K562 (cell line): ENCODE measurements at regions not wholly inside any gene's neighbourhood (a gene's known extent, or its start where the extent isn't known, plus 50 kb on each side); places are given as distances from the start of the nearest gene placed in this dataset.

ENCODE experiments used
- ATAC-seq: fragments of 200-7000 bp; cut with Tn5 transposase; 3 replicates; pipeline ENCODE4 v1.9.1; 2020; ENCODE audit warnings: moderate library complexity
- BruUV-seq: library from RNA; stranded (reverse); fragments of 400-500 nt; replicated peaks from 2 replicates; lab custom pipeline; 2021; lab: Mats Ljungman, UMichigan
- CTCF ChIA-PET: fragments of 300-600 bp; formaldehyde crosslinking; extraction: SDS; loops from one replicate; lab custom pipeline; 2021; ENCODE audit warnings: low intra/inter-chr PET ratio; lab: Yijun Ruan, JAX
- POLR2A ChIA-PET: fragments of 300-600, 350-650 bp; sonication (Branson Sonifier 250); formaldehyde crosslinking; extraction: SDS; loops from one replicate; lab custom pipeline; 2021; ENCODE audit warnings: antibody characterized with exemption, inconsistent platforms; lab: Yijun Ruan, JAX
- DNase-seq, 4 experiments: peaks; one replicate each; pipeline versions ENCODE4 v3.0.0 to v3.0.0-alpha.2; 2011 to 2018; ENCODE audit warnings: low spot score in 3 of 4, mixed read lengths in 3 of 4; ENCODE audit errors: extremely low read depth in 1 of 4
- FAIRE-seq: peaks from 2 replicates; lab custom pipeline; 2011; peaks lifted over from hg19 to GRCh38; lab: Jason Lieb, UNC
- H2AFZ ChIP-seq: 2 replicates; pipeline ENCODE4 v1.6.0; 2011; ENCODE audit warnings: low read depth, low read length, control low read depth, inconsistent platforms
- H3K27ac ChIP-seq: fragments of 200-600 bp; 3 replicates; pipeline ENCODE4 v1.8.0; 2011; ENCODE audit warnings: low read depth, mild to moderate bottlenecking, control low read depth, inconsistent platforms, low read length, moderate library complexity, mixed read lengths; ENCODE audit errors: extremely low read depth
- H3K27me3 ChIP-seq, 2 experiments: fragments of 300-600 bp in 1 of 2; 2 replicates in 1 of 2; 3 replicates in 1 of 2; pipeline versions ENCODE4 v1.6.0 to v1.8.0; 2011; ENCODE audit warnings: inconsistent platforms in 2 of 2, low read length in 2 of 2, mild to moderate bottlenecking in 1 of 2, mixed read lengths in 1 of 2, moderate library complexity in 1 of 2; ENCODE audit not compliant: control insufficient read depth in 2 of 2, insufficient read depth in 2 of 2
- H3K36me3 ChIP-seq: fragments of 300-600 bp; 3 replicates; pipeline ENCODE4 v1.8.0; 2011; ENCODE audit warnings: mild to moderate bottlenecking, low read length, inconsistent platforms; ENCODE audit not compliant: control insufficient read depth, insufficient read depth
- H3K4me1 ChIP-seq, 2 experiments: fragments of 200-600 bp in 1 of 2; replicated peaks in 1 of 2; 2 replicates in 1 of 2; 3 replicates in 1 of 2; pipeline versions ENCODE4 v1.5.1 to v1.8.0; 2011; ENCODE audit warnings: inconsistent platforms in 2 of 2, low read length in 2 of 2, mild to moderate bottlenecking in 1 of 2, mixed read lengths in 1 of 2, moderate library complexity in 1 of 2; ENCODE audit not compliant: control insufficient read depth in 2 of 2, insufficient read depth in 2 of 2
- H3K4me2 ChIP-seq: 2 replicates; pipeline ENCODE4 v1.6.1; 2011; ENCODE audit warnings: low read length, control low read depth, inconsistent platforms, mixed read lengths; ENCODE audit not compliant: insufficient read depth
- H3K4me3 ChIP-seq: fragments of 200-600 bp; sonication (generic), shearing (Covaris generic); 2 replicates; pipeline ENCODE4 v1.5.1; 2016; ENCODE audit warnings: control low read depth, inconsistent platforms
- H3K79me2 ChIP-seq: fragments of 200-600 bp; 3 replicates; pipeline ENCODE4 v1.8.0; 2011; ENCODE audit warnings: low read length, inconsistent platforms; ENCODE audit not compliant: control insufficient read depth, insufficient read depth
- H3K9ac ChIP-seq, 2 experiments: 2 replicates each; pipeline versions ENCODE4 v1.6.0 to v1.6.1; 2011; ENCODE audit warnings: low read depth in 2 of 2, low read length in 2 of 2, control low read depth in 1 of 2, inconsistent platforms in 1 of 2, mild to moderate bottlenecking in 1 of 2, mixed read lengths in 1 of 2; ENCODE audit not compliant: insufficient read depth in 1 of 2
- H3K9me1 ChIP-seq: one replicate; pipeline ENCODE4 v1.6.0; 2011; ENCODE audit warnings: inconsistent platforms, mild to moderate bottlenecking, low read length, moderate library complexity; ENCODE audit not compliant: control insufficient read depth, insufficient read depth
- H3K9me3 ChIP-seq: replicated peaks from 2 replicates; pipeline ENCODE4 v1.5.1; 2011; ENCODE audit warnings: low read depth, low read length, inconsistent platforms; ENCODE audit not compliant: control insufficient read depth, insufficient read depth
- H4K20me1 ChIP-seq: replicated peaks from 2 replicates; pipeline ENCODE4 v1.6.1; 2011; ENCODE audit warnings: low read length, inconsistent platforms, mixed read lengths; ENCODE audit not compliant: control insufficient read depth, insufficient read depth
- ARID4B ChIP-seq: sonication (generic); formaldehyde crosslinking; IDR thresholded peaks from 2 replicates; pipeline ENCODE4 v1.8.0; 2022; ENCODE audit warnings: mild to moderate bottlenecking, missing genetic modification reagents
- CREBBP ChIP-seq: IDR thresholded peaks from one replicate; pipeline ENCODE4 v1.6.1; 2012; ENCODE audit warnings: low read depth, mild to moderate bottlenecking, control low read depth, inconsistent platforms, low read length
- GABPB1 ChIP-seq: sonication (generic); formaldehyde crosslinking; IDR thresholded peaks from 2 replicates; pipeline ENCODE4 v1.8.0; 2022; ENCODE audit warnings: mild to moderate bottlenecking, missing genetic modification reagents
- MAFF ChIP-seq: IDR thresholded peaks from 2 replicates; pipeline ENCODE4 v1.6.1; 2012; ENCODE audit warnings: low read length, improper control_type of control experiment
- MECOM ChIP-seq: fragments of 250-450 bp; sonication (Bioruptor Pico); IDR thresholded peaks from 2 replicates; pipeline ENCODE4 v1.8.0; 2022; ENCODE audit warnings: inconsistent platforms
- SAFB2 ChIP-seq: fragments of 200-400 bp; formaldehyde crosslinking; IDR thresholded peaks from 2 replicates; pipeline ENCODE4 v1.6.1; 2018; ENCODE audit warnings: borderline replicate concordance, low read length, low read depth, moderate library complexity; ENCODE audit not compliant: severe bottlenecking
- SMARCB1 ChIP-seq: IDR thresholded peaks from 2 replicates; pipeline ENCODE4 v1.6.1; 2011; ENCODE audit warnings: improper control_type of control experiment, low read depth; ENCODE audit not compliant: insufficient read length
- ZFX ChIP-seq: sonication (generic); formaldehyde crosslinking; IDR thresholded peaks from 2 replicates; pipeline ENCODE4 v1.8.0; 2022; ENCODE audit warnings: mild to moderate bottlenecking, missing genetic modification reagents, moderate library complexity
- ZNF316 ChIP-seq: fragments of 450-650 bp; IDR thresholded peaks from 2 replicates; pipeline ENCODE4 v1.6.1; 2016
- ZNF766 ChIP-seq: fragments of 200-800 bp; sonication (Bioruptor generic); conservative IDR thresholded peaks from 2 replicates; pipeline ENCODE4 v1.6.1; 2016; ENCODE audit warnings: missing genetic modification characterization, missing compliant biosample characterization
- WGBS: fragments of 100-300 bp; shearing (Covaris generic); methylation state at CpG from one replicate; pipeline ENCODE4 v1.1.6; 2016; ENCODE audit warnings: low coverage, mixed read lengths; ENCODE audit not compliant: insufficient coverage; ENCODE audit errors: missing lambda C conversion rate; 5-methylcytosine and 5-hydroxymethylcytosine counted together
- in situ Hi-C: fragments of 300-500 bp; cut with MboI; formaldehyde crosslinking; loops from 4 replicates; pipeline ENCODE4 v1.15.0; 2018; ENCODE audit warnings: inconsistent platforms, mixed read lengths
- intact Hi-C: fragments of 100-400 bp; cut with micrococcal nuclease; formaldehyde crosslinking; loops from 2 replicates; pipeline ENCODE4 v1.14.2; 2022

GRCh38 chr10:124315591-124316270 is 103.0 kb downstream of the OAT start:
- 0% methylated on average over 3 of the region's 6 CpGs for whole genome bisulfite sequencing
- Histone ChIP-seq H3K9me1 (no peaks in the 10 kb centered on the region), H4K20me1 (no peaks in the 10 kb centered on the region), H3K4me3 (no peak overlapping the region), H3K4me2 (no peak overlapping the region), H3K36me3 (no peaks in the 10 kb centered on the region), H2AFZ (no peak overlapping the region), H3K9me3 (no peaks in the 10 kb centered on the region), H3K79me2 (no peaks in the 10 kb centered on the region), H3K9ac (no peak overlapping the region), H3K27me3 (no peaks in the 10 kb centered on the region; a peak in 1 of 5 replicates), H3K27ac (no peak overlapping the region), H3K4me1 (no peaks in the 10 kb centered on the region; a peak in 1 of 5 replicates)
- TF ChIP-seq MECOM (CRISPR knock-in tag) (no peak), ZNF316 (peak; percentile 27; the same call in 1 of the 2 replicates)
- CTCF ChIA-PET: no interaction called here
- intact Hi-C loops: no loop called here
- BruUV-seq: no TSS peak
- no peak for ATAC-seq
- no peak for DNase-seq
- POLR2A ChIA-PET: no interaction called here
- no peak for FAIRE-seq
- in situ Hi-C loops: no loop called here

GRCh38 chr10:124313374-124313773 is 105.3 kb downstream of the OAT start:
- ATAC-seq (no peak), FAIRE-seq (no peak), DNase-seq (no peak)
- H3K27ac ChIP-seq: no peak overlapping the region
- no TSS peak for BruUV-seq
- CTCF ChIA-PET: no interaction called here
- H3K9me1 ChIP-seq: no peaks in the 10 kb centered on the region
- in situ Hi-C loops: no loop called here
- no peaks in the 10 kb centered on the region for H3K9me3 ChIP-seq
- 0% methylated on average over 4 of the region's 4 CpGs for WGBS
- intact Hi-C loops: no loop called here
- H3K36me3 ChIP-seq: no peaks in the 10 kb centered on the region
- H3K4me1 ChIP-seq: no peaks in the 10 kb centered on the region; a peak in 1 of 5 replicates
- no peaks in the 10 kb centered on the region for H3K79me2 ChIP-seq
- peaks cover 0 to 7% of the 10 kb centered on the region in 2 experiments; a peak in 2 of 5 replicates for H3K27me3 ChIP-seq
- H3K4me2 ChIP-seq: no peak overlapping the region
- POLR2A ChIA-PET: no interaction called here
- no peak overlapping the region for H3K9ac ChIP-seq
- no peak overlapping the region for H2AFZ ChIP-seq
- H3K4me3 ChIP-seq: no peak overlapping the region
- H4K20me1 ChIP-seq: no peaks in the 10 kb centered on the region
- no peak for TF ChIP-seq MAFF
- no peak for TF ChIP-seq ARID4B
- no peak for TF ChIP-seq SAFB2
- no peak for TF ChIP-seq ZNF316
- no peak for TF ChIP-seq GABPB1
- TF ChIP-seq CREBBP: no peak
- TF ChIP-seq ZNF766 (CRISPR knock-in tag): no peak
- TF ChIP-seq ZFX (CRISPR knock-in tag): no peak
- TF ChIP-seq SMARCB1: no peak
